Uterus (tissue), 2 donors: ENCODE measurements at regions not wholly inside any gene's neighbourhood (a gene's known extent, or its start where the extent isn't known, plus 50 kb on each side); places are given as distances from the start of the nearest gene placed in this dataset.

Experiments used
- CTCF ChIP-seq, 4 experiments: fragments of 200-600 bp in 2 of 4; fragments of 450-650 bp in 2 of 4; sonication (generic) in 2 of 4; IDR thresholded peaks; one replicate each; pipeline ENCODE4 v1.5.1; 2016 to 2019; ENCODE audit warnings: antibody characterized with exemption in 4 of 4, mild to moderate bottlenecking in 2 of 4, moderate library complexity in 1 of 4
- POLR2A ChIP-seq, 2 donors: fragments of 450-650 bp; IDR thresholded peaks; one replicate each; pipeline ENCODE4 v1.6.1; 2016; ENCODE audit warnings: antibody characterized with exemption in 2 of 2, mild to moderate bottlenecking in 1 of 2, moderate library complexity in 1 of 2

GRCh38 chr9:73893230-73893629 is 603.9 kb upstream of the RORB start:
- no peak for TF ChIP-seq CTCF (IDR thresholded peaks at IDR 0.05)
- no peak for TF ChIP-seq POLR2A (IDR thresholded peaks at IDR 0.05)
